ENCODE measurements at regions not wholly inside any gene's neighbourhood (a gene's known extent, or its start where the extent isn't known, plus 50 kb on each side); places are given as distances from the start of the nearest gene placed in this dataset.
"Not testable (repeated sequence)": the region's sequence is repeated elsewhere in the genome, so short reads cannot be mapped to it uniquely, and the experiment has no call there.

DNA sequence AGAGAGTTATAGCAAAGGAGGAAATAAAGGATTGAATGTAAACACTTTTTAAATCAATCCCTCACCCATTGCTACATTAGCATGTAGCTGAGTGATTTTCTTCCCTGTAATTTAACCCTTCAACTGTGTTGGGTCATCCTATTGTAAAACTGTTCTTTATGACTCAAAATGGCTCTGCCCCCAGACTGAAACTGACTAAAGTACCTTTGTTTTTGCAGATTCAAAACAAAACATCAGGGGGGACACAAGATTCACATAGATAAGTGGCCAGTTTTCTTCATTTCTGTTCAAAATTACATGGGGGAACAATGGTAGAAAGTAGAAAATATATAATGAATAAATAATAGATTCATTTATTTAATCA, 268.4 kb downstream of the IGSF11 start:
- no peak for DNase-seq

DNA sequence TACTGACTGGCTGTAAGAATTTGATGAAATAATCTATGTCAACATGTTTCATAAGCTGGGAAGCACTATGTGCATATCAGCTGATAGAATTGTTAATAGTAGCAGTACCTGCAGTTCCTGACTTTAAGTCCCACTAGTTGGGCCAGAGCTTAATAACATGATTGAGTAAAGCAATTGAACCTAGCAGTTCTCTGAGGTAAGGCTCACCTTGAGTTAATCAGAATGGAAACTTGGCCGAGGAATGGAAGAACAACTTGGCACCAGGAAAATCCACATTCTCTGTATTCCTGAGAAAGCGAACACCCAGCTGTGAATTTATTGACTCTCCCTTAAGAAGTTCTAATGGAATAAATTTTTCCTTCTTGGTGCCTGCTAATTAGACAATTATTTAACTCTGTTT, 262.6 kb downstream of the IGSF11 start:
- DNase-seq, result no peak

DNA sequence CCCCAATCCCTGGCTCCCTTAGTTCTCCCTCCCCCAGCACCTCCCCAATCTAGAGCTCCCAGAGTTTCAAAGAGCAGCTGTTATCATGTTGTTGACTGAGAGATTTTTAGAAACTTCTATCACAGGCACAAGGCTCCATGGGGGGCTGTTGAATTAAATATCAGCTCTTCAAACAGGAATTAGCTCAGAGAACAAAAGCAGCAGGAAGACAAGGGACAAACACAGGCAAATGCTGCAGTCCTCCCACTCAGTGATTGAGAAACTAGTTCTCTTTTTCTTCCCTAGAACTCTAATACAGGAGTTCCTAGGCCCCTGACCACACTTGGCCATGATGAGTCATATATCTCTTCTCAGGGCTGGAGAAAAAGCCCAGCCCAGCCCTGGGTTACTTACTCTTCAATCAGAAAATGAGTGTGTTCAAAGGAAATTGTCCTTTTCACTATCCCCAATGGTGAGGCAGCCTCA, 262.1 kb downstream of the IGSF11 start:
- no peak for DNase-seq

DNA sequence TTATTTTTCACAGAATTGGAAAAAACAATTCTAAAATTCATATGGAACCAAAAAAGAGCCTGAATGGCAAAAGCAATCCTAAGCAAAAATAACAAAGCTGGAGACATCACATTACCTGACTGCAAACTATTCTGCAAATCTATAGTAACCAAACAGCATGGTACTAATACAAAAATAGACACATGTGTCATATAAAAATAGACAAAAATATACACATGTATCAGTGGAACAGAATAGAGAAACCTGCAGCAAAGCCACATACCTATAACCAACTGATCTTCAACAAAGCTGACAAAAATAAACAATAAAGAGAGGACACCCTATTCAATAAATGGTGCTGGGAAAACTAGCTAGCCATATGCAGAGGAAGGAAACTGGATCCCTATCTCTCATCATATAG, 259.6 kb downstream of the IGSF11 start:
- DNase-seq, result no peak

DNA sequence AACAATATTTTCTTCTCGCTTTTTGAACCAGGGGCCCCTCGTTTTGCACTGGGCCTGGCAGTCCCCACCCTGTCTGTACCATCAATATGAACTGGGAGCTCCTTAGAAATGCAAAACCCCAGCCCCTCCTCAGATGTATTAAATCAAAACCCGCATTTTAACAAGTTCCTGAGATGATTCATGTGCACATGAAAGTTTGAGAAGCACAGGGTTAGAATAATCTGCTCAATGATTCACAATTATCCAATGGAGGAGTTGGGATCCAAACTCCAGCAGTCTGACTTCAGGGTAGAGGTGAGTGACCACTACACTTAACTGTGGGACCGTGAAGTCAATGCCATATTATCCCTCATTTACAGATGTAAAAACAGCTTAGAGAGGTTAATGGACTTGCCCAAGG, 256.4 kb downstream of the IGSF11 start:
- DNase-seq, result no peak

DNA sequence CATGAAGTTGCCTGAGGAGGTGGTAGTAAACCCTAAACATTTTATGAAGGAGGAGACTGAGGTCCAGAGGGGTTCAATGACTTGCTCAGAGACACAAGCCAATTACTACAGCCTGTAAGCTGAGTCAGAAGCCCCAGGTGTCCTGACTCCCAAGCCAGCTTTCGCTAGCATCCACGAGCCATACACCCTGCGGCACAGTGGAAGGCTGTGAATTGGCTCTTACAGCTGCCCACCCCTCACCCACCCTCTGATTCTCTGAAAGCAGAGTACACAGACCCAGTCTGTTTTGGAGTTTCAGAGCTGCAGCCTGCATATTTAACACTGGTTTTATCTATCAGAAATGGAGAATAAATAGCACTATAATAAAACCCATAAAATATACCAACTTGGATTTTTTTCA, 253.4 kb downstream of the IGSF11 start:
- DNase-seq, result no peak

DNA sequence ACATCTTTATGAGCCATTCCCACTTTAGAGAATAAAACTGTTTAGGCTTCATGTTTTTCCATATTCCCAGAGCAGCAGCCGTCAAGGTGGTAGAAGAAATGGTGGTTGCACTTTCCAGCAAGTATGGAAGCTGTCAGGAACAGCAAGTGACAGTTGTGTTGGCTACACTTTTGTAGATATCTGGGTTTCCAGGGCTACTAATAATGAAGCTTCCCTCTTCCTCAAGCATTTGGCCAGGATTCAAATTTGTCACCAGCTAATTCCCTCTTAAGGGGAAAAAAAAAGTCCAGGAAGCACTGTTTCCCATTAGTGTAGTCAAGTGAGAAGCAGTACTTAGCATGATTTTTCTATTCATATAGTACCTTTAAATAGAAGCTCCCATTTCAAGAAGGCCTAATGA, 252.8 kb downstream of the IGSF11 start:
- no peak for DNase-seq

DNA sequence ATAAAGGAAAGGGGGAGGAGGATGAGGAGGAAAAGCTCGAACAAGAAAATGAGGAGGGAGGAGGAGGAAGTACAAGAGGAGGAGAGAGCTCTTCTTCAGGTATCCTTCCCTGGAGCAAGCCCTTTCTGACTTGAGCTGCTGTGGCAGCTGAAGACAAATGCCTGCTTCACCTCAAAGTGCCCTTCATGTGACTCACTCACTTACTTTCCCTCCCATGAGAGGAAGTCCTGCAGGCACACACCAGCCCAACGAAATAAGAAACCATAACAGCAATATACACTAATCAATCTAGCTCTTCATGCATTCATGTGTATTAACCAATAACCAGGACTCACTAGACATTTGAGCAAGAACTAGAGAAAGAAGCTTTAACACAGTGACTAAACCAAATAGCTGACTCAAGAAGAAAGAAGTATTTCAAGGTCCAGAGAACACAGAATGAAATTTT, 251.9 kb downstream of the IGSF11 start:
- DNase-seq, result no peak

DNA sequence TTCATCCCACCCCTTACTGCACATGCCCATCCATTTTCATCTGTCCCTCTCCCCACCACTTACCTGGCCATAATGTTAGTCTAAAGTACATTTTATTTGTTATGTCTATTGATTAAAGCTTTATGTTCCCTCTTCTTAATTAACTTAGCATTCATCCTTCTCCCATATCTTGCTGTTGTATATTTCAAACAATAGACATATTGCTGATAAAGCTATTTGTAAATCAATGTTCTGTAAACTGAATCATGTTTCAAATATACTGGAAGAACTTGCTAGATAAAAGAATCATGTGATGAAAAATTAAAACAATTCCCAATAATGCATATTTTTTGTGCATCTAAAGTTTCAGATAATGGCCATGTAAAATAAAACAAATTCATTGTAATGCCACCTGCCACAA, 249.2 kb downstream of the IGSF11 start:
- no peak for DNase-seq

DNA sequence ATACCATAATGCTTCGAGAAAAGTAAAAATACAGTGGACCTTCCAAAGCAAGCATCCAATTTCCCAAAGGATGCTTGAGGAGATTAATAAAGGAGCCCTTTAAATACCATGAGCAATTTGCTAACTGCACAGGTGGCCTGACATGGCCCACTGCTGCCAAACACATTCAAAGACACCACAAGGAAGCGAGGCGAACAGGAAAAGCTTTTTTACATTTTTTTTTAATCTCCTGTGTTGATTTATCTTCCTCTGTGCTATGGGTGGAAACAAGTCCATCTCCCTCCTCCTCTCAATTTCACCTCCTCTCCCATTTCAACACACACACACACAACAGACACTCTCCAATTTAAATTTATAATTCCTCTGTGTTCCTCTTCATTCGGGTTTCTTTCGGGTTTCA, 243.4 kb downstream of the IGSF11 start:
- DNase-seq, result no peak

DNA sequence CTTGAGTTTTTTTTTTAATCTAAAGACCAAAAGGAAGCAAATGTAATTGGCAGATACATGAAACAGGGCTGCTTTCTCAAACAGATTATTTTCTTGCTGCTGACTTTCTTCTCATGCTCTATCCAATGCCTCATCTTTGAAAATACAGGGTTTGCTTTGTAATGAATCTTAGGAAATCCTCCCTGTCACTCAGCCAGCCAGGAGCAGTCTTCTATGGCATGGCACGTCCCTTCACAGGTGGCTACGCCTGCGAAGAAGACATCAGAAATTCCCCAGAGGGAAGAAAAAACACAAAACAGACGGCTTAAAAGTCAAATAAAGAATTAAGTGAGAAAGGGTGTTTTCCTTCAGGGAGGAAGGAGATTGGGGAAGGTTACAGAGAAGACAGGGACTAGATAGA, 242.5 kb downstream of the IGSF11 start:
- no peak for DNase-seq

DNA sequence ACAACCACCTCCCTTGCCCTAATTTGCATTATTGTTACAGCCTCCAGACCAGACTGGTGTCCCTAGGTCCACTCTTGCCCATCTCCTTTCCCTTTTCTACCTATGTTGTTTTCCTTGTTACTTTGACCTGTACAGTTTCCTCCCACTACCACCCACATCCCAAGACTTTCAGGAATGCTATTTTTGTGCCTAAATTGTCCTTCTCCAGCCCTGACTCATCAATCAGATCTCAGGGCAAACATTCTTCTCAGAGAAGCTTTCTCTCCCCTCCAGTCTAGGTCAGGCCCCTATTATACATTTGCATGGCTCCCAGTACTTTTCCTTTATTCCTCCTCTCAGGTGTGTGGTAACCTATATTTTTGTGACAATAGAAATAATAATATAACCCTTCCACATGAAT, 241.5 kb downstream of the IGSF11 start:
- DNase-seq, result no peak

DNA sequence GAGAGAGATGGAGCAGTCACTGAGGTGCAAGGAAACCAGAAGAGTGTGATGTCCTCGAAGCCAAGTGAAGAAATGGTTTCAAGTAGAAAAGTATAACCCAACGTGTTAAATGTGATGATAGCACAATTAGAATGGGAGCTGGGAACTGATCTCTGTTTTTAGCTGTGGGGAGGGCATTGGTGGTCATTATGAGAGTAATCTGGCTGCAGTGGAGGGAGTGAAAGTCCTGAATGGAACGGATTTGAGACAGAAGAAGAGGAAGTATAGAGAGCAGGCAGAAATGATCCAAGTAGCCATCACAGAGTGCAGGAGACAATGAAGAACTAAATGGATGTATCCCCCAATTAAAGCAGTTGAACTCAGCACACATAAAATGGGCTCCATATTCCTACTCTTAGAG, 235.3 kb downstream of the IGSF11 start:
- no peak for DNase-seq

DNA sequence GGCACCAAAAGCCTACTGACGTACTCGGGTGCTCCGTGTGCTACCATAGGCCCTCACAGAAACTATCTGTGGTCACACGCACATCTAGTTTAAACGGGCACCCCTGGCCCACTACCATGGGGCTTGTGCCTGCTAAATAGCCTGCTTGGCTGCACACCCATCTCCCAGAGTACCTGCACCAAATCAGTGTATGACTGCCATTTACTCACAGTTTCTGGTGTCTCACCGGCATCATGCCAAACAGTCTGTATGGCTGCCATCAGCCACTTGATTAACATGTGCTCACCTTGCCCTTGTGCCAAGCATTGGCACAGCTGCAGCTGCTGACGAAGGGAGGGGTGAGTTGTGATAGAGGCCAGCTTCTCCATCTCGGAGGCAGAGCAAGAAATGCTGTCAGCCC, 232.7 kb downstream of the IGSF11 start:
- DNase-seq, result no peak

DNA sequence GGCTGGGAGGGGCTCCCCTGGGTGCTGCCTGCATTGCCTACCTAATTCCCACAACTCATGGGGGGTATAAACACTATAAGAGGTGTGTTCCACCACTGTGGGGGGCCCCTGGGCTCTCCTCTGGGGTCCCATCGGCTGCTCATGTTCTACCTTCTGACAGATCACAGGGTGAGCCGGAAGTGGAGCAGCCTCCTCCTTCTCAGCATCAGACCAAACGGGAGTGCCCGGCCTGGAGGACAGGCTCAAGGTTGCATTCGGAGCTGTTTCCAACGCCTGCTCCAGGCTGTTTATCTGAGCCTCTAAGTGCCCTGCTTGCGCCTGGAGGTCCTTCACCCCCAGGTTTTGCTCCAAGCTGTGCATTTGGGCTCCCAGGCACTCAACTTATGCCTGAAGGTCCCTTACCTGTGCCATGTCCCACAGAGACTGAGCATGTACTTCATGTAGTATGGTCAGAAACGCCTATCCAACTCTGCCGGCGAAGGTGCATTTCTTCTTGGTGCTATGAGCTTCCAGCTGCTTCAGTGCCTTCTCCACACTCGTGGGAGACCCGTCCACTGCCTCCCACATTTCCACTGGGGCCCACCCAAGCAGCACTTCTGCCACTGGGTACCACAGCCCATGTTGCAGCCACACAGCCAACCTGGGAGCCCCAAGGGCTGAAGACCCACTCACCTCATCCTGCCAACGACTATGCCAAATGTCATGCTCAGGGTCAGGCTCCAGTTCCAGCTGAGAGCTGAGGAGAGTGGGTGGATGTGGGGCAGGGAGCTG, 232.1 kb downstream of the IGSF11 start:
- DNase-seq, result no peak

DNA sequence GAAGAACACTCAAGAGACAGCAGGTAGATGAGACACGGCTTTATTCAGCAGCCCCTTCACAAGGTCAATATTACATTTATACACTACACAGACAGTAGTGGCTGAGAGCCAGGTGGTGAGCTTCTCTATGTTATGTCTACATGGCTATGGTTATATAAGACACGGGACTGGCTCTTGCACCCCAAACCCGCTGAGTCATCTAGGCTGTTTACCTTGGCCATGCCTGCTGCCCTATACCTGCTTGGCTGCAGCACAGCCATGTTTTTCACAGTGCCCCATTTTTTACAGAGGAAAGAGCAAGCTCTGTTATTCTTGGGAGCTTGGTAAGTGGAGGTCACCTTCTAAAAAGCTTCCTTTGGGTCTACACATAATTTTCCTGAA, 231.6 kb downstream of the IGSF11 start:
- DNase-seq, result no peak

DNA sequence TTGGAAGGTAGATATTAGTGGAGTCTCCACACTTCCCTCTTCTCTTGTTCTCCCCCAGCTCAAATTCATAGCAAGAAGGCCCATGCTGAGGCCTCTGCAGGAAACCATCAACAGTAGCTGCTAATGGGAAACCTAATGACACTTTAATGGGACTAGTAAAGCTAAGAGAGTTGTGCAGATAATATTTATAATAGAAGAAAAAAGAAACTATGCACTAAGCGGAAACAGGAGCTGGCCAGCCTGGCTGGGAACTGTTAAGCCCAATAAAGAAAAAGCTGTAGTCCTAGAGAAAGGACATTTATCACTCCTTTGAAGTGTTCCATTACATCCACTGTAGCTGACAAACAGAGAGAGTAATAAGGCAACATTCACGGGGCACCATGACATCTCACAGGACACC, 229.6 kb downstream of the IGSF11 start:
- no peak for DNase-seq

DNA sequence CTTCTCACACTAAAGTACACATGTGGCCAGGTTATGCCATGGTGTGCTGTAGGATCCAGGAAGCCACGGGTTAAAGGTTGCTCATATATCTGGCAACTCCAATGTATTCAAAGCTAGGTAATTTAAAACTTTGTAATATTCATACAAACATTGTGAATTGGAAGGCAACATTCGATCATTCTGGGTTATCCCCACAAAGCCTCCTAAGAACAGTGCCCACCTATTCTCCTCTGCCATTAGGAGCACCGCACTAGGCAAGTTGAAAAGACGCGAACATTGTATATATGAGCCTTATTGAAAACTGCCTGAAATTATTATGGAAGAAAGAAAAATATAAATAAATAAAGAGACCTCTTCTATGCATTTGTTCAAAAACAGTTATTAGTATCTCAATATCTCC, 228.2 kb downstream of the IGSF11 start:
- DNase-seq, result no peak

DNA sequence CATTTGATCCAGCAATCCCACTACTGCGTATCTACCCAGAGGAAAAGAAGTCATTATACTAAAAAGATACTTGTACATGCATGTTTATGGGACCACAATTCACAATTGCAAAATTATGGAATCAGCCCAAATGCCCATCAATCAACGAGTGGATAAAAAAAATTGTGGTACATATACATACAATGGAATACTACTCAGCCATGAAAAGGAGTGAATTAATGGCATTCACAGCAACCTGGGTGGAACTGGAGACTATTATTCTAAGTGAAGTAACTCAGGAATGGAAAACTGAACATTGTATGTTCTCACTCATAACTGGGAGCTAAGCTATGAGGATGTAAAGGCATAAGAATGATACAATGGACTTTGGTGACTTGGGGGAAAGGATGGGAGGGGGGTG, 227.3 kb downstream of the IGSF11 start:
- not testable (repeated sequence) for DNase-seq

DNA sequence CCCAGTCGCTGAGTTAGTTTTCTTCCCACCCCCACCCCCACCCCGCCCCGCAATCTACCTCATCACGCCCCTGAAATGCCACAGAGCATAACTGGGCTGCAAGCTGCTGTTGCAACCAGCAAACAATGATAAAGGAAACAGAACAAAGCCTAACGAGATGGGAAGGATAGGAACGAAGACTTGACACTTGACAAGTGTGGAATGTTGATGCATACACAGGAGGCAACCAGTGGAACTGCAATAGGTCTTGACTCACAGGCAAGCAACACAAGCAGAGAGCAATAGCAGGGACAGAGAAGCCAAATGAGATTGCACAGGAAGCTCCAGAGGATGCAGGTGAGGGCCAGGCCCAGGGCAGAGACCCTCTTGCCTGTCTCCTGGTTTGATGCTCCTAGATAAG, 225.9 kb downstream of the IGSF11 start:
- DNase-seq, result no peak

DNA sequence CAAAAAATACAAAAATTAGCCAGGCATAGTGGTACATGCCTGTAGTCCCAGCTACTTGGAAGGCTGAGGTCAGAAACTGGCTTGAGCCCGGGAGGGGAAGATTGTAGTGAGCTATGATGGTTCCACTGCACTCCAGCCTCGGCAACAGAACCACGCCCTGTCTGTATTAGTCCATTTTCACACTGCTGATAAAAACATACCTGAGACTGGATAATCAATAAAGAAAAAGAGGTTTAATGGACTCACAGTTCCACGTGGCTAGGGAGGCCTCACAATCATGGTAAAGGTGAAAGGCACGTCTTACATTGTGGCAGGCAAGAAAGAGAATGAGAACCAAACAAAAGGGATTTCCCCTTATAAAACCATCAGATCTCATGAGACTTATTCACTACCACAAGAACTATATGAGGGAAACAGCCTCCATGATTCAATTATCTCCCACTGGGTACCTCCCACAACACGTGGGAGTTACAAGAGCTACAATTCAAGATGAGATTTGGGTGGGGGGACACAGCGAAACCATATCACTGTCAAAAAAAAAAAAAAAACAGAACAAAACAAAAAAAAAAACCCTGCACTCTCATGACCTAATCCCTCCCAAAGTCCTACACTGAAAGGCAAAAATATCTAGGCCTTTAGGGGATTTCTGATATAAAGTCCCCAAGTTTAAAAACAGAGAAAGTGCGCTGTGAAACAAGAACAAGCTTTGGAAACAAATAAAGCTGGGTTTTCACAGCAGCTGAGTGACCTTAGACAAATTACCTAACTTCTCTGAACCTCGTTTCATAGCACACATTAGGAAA, 224.7 kb downstream of the IGSF11 start:
- DNase-seq, result no peak

DNA sequence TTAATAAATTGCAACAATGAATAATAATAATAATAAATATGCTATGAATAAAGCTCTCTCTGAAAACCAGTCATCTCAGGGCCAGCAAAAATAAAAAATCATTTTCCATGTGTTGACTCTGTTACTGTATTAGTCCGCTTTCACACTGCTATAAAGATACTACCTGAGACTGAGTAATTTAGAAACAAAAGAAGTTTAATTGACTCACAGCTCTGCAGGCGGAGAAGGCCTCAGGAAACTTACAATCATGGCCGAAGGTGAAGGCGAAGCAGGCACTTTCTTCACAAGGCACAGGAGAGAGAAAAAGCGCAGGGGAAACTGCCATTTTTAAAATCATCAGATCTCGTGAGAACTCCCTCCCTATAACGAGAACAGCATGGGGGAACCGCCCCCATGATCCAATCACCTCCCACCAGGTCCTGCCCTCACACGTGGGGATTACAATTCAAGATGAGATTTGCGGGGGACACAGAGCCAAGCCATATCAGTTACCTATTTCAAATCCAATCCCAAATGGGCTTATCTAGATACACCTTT, 224.1 kb downstream of the IGSF11 start:
- DNase-seq, result no peak

DNA sequence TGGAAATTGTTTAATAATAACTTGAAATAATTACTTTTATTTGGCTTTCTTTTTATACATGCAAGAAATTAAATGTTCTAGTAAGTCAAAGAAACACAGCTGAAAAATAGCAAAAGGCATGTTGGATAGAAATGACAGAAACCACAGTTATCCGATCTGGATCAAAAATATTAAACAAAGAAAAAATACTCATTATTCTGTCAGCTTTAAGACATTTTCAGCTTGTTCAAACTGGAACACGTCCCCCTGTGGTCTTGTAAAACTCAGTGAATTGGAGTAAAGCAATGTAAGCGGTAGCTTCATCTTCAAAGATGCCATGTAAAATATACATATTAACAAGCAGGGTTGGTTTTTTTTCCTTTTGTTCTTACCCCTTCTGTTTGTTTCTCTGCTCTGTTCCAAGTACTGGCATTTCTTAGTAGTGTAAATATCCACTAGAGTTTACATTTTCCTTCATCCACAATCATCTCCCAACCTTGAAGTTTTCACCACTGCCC, 223.4 kb downstream of the IGSF11 start:
- no peak for DNase-seq

DNA sequence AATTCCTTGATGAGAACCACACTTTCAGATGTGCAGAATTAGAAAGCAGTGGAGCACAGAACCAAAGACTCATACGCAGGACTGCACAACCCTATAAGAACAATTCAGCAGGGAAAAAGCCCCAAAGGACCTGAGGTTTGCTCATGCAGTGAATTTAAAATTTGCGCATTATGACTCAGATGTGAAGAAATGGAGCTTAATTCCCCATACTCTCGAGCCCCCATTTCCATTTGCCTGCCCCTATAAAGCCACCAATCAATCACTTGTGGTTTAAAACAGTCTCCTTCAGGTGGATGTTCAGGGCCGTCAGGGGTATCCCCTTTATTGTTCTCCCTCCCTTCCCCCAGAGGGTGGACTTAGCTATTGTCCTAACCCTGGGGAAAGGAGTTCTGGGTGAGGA, 221.2 kb downstream of the IGSF11 start:
- no peak for DNase-seq
